Heart left ventricle (tissue), 13 donors: ENCODE measurements at regions not wholly inside any gene's neighbourhood (a gene's known extent, or its start where the extent isn't known, plus 50 kb on each side); places are given as distances from the start of the nearest gene placed in this dataset.

Experiments used
- POLR2A ChIP-seq, 2 donors: fragments of 450-650 bp; IDR thresholded peaks; one replicate each; pipeline ENCODE4 v1.6.1; 2017; ENCODE audit warnings: antibody characterized with exemption in 2 of 2, mild to moderate bottlenecking in 2 of 2, moderate library complexity in 2 of 2
- TF ChIP-seq, protein P1 (sequence below), 12 donors: fragments of 200-600 bp; sonication (generic) in 4 of 12; IDR thresholded peaks; one replicate each; pipeline versions ENCODE4 v1.5.0 to v1.8.0; 2018 to 2022; ENCODE audit warnings: antibody characterized with exemption in 12 of 12, mild to moderate bottlenecking in 5 of 12
- donor health status: ischemic (EF 13 %, LVEDD 7.1; RV severe dilation, severe dysfunction).
- donor health status: DM: no; HTN: yes; CAD: no.
- donor health status: DM: no; HTN: no; CAD: no.
- donor health status: ischemic (EF 25% LVEDD 6.9; RV normal size, moderate dysfunction).
- donor health status: ischemic (EF 25% LVEDD 5.7; RV mildly dilated, moderate dysfunction).
- donor health status: ischemic (EF 35%, LVEDD 5.7; RV mildly dilated, moderate dysfunction).
- donor health status: nonischemic (EF 11% LVEDD 7.7; RV severe dilation, severe dysfunction).
- donor health status: DM: yes; HTN: yes; CAD: no.
- donor health status: PGD.
- donor health status: ischemic (EF 29% LVEDD 5.4; RV normal size, mild dysfunction).
- donor health status: nonischemic (EF 23%, LVEDD 6.1; RV moderate dilation, normal function).

DNA sequence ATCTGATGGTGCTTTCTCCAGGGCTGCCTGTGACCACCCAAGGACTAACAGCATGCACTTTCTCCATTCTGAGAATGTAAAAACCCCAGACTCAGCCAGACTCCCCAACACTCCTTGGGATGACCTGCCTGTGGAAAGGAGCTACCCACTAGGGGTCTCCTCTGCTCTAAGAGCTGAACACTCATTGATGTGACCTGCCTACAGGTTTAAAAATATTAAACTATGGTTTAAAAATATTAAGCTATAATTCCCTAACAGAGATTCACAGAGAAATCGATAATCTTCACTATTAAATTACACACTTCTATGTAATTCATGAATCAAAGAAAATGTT lies 696.2 kb upstream of the SLITRK5 start:
- TF ChIP-seq, protein P1, sequence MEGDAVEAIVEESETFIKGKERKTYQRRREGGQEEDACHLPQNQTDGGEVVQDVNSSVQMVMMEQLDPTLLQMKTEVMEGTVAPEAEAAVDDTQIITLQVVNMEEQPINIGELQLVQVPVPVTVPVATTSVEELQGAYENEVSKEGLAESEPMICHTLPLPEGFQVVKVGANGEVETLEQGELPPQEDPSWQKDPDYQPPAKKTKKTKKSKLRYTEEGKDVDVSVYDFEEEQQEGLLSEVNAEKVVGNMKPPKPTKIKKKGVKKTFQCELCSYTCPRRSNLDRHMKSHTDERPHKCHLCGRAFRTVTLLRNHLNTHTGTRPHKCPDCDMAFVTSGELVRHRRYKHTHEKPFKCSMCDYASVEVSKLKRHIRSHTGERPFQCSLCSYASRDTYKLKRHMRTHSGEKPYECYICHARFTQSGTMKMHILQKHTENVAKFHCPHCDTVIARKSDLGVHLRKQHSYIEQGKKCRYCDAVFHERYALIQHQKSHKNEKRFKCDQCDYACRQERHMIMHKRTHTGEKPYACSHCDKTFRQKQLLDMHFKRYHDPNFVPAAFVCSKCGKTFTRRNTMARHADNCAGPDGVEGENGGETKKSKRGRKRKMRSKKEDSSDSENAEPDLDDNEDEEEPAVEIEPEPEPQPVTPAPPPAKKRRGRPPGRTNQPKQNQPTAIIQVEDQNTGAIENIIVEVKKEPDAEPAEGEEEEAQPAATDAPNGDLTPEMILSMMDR (IDR thresholded peaks at IDR 0.05), result peak in 1 of 12 donors; percentile 10
- no peak for TF ChIP-seq POLR2A (IDR thresholded peaks at IDR 0.05)
